IPS-18c (cell line): ENCODE measurements at regions not wholly inside any gene's neighbourhood (a gene's known extent, or its start where the extent isn't known, plus 50 kb on each side); places are given as distances from the start of the nearest gene placed in this dataset.
"Not testable (repeated sequence)": the region's sequence is repeated elsewhere in the genome, so short reads cannot be mapped to it uniquely, and the experiment has no call there.

Experiments used
- H3K4me3 ChIP-seq: 2 replicates; pipeline ENCODE4 v1.7.0; 2013; ENCODE audit warnings: low read depth, mild to moderate bottlenecking, low read length, moderate library complexity; ENCODE audit not compliant: insufficient read depth
- H3K9me3 ChIP-seq: one replicate; pipeline ENCODE4 v1.6.1; 2013; ENCODE audit warnings: mild to moderate bottlenecking, low read length, moderate library complexity; ENCODE audit not compliant: control insufficient read depth, insufficient read depth

DNA sequence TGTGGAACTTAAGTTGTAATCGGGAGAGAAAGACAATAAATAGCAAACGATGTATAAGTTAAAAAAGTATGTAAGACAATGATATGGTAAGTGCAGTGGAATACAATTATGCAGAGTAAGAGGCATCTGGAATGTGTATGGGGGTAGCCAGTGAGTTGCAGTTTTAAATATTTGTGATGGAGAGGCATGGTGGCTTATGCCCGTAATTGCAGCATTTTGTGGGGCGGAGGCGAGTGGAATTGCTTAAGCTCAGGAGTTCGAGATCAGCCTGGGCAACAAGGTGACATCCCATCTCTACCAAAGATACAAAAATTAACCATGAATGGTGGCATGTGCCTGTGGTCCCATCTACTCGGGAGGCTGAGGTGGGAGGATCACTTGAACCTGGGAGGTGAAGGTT is 52.5 kb upstream of the WDFY3 start:
- H3K4me3 ChIP-seq: no peak overlapping the region
- no peaks in the 10 kb centered on the region for H3K9me3 ChIP-seq

DNA sequence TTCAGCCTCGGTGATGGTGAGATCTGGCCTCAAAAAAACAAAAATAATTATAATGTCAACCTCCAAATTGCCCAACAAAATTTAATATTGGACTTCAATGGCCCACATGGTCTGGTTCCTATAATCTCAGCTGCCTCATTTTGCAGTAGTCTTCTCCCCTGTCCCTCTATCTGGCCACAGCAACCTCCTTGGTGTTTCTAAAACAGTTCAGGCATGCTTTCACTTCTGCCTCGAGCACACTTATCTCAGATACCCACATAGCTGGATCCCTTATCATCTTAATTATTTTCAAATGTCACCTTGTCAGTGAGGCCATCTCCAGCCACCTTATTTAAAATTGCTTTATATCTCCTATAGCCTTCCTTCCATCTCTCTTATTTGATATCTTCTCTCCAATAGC is 52.9 kb upstream of the WDFY3 start:
- no peak overlapping the region for H3K4me3 ChIP-seq
- H3K9me3 ChIP-seq: no peaks in the 10 kb centered on the region

DNA sequence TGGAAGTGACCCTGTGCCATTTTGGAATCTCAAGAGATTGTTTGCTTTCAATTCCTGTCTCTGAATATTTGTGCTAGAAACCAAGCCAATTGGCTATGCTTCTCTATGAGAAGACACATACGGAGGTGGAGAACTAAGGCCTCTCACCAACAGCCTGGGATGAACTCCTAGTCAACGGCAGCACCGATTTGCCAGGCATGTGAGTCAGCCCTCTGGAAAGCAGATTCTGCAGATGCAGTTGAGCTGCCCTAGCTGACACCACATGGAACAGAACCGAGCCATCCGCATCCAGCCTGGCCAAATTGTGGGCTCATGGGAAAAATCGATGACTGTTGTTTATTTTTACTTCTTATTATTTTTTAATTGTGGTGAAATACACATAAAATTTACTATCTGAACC is 58.2 kb upstream of the WDFY3 start:
- no peak overlapping the region for H3K4me3 ChIP-seq
- H3K9me3 ChIP-seq: no peaks in the 10 kb centered on the region

DNA sequence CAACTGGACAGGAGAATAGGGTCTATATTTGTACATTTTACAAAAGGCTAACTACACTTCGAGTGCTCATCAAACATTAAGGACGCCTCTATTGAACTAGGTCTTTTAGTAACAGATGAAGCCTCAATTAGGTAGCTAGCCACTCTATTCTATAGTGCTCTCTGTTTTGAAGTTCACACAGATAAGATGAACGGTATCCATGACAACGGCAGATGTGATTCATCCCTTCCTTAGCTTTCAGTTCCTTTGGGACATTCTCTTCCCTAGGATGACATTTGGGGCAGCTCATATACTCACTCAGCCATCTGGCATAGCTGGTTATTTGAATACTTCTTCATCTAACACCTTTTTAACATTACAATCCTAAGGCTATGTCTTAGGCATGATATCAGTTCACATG is 62.4 kb upstream of the WDFY3 start:
- Histone ChIP-seq H3K9me3 (no peaks in the 10 kb centered on the region), H3K4me3 (no peak overlapping the region)

DNA sequence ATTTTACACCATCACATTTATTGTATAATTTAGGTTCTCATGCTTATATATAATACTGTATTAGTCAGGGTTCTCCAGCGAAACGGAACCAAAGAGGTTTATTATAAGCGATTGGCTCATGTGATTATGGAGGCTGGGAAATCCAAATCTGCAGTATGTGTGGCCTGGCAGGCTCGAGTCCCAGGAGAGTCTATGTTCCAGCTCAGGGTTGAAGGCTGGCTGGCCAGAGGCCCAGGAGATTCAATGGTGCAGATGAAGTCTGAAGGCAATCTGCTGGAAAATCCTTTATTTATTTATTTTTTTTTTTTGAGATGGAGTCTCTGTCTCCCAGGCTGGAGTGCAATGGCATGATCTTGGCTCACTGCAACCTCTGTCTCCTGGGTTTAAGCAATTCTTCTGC is 63.0 kb upstream of the WDFY3 start:
- no peaks in the 10 kb centered on the region for H3K9me3 ChIP-seq
- no peak overlapping the region for H3K4me3 ChIP-seq

DNA sequence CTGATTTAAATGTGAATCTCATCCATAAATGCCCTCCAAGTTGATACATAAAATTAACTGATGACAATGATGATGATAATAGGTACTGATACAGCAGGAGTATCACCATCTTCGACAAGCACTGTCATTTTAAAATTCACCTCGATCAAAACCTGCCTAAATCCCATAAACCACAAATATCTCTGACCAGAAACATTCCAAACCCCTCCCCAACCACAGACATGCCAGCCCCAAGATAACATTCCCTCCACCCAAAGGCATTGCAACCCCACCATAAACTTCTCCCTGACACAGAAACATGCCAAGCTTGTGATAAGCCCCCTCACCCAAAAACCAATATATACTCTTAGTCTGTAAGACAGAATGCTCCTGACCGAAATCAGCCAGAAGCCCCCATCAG is 63.7 kb upstream of the WDFY3 start:
- Histone ChIP-seq H3K9me3 (no peaks in the 10 kb centered on the region), H3K4me3 (no peak overlapping the region)

DNA sequence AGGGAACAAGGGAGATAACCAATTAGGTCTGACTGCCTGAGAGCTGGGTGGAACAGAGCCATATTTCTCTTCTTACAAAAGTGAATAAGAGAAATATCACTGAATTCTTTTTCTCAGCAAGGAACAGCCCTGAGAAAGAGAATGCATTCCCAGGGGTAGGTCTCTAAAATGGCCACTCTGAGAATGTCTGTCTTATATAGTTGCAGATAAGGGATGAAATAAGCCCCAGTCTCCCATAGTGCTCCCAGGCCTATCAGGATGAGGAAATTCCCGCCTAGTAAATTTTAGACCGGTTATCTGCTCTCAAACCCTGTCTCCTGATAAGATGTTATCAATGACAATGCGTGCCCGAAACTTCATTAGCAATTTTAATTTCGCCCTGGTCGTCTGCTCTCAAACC is 67.3 kb upstream of the WDFY3 start:
- not testable (repeated sequence) for H3K9me3 ChIP-seq

DNA sequence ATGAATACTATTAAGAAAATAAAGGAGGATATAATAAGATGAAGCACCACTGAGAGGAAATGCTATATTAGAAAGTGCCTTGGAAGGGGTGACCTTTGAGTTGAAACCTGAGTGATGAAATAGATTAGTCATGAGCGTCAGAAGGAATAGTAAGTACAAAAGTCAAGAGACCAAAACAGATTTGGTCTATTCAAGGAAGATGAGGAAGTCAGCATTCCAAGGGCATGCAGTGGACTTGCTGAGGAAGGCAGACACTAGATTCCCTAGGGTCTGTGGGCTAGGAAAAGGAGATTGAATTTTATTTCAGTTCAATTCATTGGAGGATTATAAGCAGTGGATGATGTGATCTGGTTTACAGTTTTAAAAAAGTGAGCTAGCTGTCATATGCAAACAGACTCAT is 73.0 kb upstream of the WDFY3 start:
- no peaks in the 10 kb centered on the region for H3K9me3 ChIP-seq
- H3K4me3 ChIP-seq: no peak overlapping the region

More for the DNA sequence above, 67.3 kb upstream of the WDFY3 start:
- H3K4me3 ChIP-seq: not testable (repeated sequence)

DNA sequence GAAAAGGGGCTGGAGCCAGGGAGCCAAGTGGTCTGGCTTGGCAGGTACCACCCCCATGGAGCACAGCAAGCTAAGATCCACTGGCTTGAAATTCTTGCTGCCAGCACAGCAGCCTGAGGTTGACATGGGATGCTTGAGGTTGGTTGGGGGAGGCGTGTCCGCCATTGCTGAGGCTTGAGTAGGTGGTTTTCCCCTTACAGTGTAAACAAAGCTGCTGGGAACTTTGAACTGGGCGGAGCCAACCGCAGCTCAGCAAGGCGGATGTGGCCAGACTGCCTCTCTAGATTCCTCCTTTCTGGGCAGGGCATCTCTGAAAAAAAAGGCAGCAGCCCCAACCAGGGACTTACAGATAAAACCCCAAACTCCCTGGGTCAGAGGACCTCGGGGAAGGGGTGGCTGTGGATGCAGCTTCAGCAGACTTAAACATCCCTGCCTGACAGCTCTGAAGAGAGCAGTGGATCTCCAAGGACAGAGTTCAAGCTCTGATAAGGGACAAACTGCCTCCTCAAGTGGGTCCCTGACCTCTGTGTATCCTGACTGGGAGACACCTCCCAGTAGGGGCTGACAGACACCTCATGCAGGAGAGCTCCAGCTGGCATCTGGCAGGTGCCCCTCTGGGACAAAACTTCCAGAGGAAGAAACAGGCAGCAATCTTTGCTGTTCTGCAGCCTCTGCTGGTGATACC is 77.5 kb upstream of the WDFY3 start:
- H3K4me3 ChIP-seq, H3K9me3 ChIP-seq: not testable (repeated sequence)

DNA sequence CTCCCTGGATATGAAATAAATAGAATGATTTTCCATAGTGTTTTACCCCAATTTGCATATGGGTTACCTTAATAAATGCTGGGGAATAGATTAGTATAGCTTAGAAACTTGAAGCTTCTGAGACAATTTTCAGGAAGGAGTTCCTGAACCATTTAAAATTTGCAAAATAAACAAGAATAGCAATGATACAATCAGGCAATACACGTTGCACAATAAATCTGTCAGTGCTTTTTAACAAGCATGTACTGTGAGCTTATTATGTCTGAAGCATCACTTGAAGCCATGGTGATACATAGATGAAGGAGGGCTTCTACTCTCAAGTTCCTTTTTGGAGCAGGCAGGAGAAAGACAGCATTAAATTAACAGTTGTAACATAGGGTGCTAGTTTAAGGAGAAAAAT is 84.2 kb upstream of the WDFY3 start:
- H3K9me3 ChIP-seq: no peaks in the 10 kb centered on the region

DNA sequence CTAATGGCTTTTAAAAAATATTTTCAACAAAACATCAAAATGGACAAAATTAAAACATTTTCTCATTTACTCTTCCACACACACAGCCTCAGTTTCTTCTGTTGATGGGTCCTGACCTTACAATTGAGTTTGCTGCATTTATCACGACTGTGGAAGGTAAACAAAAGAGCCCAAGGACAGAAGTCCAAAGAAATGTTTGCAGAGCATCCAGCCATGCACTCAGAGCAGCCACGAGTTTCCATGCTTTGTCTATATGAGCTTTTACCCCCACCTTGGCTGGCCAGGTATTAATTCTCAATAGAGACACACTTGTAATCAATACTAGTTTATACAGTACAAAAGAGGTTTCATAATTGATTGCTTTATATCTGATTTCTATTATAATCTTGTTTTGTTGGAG is 85.0 kb upstream of the WDFY3 start:
- H3K4me3 ChIP-seq: no peak overlapping the region
- H3K9me3 ChIP-seq: no peaks in the 10 kb centered on the region

More for the DNA sequence above, 84.2 kb upstream of the WDFY3 start:
- H3K4me3 ChIP-seq: no peak overlapping the region

DNA sequence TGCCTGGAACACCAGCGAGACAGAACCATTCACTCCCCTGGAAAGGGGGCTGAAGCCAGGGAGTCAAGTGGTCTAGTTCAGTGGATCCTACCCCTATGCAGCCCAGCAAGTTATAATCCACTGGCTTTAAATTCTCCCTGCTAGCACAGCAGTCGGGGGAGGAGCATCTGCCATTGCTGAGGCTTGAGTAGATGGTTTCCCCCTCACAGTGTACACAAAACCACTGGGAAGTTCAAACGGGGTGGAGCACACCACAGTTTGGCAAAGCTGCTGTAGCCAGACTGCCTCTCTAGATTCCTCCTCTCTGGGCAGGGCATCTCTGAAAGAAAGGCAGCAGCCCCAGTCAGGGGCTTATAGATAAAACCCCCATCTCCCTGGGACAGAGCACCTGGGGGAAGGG is 88.4 kb upstream of the WDFY3 start:
- not testable (repeated sequence) for H3K4me3 ChIP-seq, H3K9me3 ChIP-seq

DNA sequence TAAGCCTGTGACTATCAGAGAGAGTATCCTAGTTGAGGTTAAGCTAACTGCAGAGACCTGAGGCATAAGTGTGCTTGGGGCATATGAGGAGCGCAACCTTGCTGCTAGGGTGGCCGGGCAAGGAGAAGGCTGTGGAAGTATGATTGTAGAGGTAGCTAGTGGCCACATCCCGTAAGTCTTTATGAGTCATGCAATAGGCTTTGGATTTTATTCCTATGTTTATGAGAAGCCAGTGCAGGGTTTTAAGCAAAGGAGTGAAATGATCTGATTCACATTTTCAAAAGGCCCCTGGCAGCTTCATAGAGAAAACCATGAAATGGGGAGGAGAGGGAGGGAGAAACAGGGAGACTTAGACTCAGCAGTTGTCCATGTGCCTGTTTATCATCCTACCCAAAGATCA is 92.1 kb upstream of the WDFY3 start:
- Histone ChIP-seq H3K9me3 (no peaks in the 10 kb centered on the region), H3K4me3 (no peak overlapping the region)

DNA sequence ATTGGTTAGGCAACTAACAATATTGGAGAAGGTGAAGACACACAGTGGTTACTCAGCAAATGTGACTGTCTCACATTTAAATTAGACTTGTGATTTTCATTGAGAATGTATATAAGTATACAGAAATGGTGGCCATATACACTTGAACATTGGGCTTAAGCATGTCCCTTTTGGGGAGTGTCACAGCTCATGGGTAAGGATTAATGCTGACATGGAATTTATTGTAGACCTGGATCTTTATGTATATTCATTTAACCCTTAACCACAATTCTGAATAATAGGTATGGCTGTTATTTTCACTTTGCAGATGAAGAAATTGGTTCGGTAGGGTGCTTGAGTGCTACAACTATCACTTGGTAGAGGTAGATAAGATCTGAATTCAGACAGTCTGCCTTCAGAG is 95.5 kb upstream of the WDFY3 start:
- no peak overlapping the region for H3K4me3 ChIP-seq
- no peaks in the 10 kb centered on the region for H3K9me3 ChIP-seq

DNA sequence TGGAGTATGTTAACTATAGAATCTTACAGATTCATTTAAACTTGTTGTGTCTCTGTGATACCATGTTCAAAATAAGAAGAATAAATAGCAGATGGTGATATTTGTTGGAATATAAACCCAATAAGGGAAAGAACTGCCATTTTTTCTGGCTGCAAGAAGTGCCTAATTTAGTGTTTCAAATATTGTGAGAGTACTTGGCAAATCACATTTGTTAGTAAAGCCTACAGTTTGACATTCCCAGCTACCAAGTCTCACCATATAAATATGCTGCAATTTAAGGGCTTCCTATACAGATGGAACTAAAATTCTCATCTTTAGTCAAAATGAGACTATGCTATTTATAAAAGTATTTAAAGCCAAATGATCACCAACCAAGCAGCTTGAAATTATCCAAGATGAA is 96.0 kb upstream of the WDFY3 start:
- no peaks in the 10 kb centered on the region for H3K9me3 ChIP-seq
- H3K4me3 ChIP-seq: no peak overlapping the region

DNA sequence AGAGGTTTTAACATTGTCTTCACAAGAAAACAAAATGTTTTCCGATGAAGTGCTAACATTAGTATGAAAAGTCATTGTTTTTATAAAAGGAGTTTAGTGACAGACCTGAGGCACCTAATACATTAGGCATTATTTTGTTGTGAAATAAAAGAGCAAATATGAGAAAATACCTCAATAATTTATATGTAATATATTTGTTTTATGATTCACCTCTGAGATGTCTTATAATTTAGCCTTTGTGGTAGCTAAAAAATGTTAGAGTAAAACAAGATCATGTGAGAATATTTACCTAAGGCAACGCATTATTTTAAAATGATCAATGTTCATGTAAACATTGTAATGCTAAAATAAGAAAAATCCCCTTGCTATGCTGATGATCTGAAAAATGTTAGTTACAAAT is 100.9 kb upstream of the WDFY3 start:
- no peak overlapping the region for H3K4me3 ChIP-seq
- no peaks in the 10 kb centered on the region for H3K9me3 ChIP-seq

DNA sequence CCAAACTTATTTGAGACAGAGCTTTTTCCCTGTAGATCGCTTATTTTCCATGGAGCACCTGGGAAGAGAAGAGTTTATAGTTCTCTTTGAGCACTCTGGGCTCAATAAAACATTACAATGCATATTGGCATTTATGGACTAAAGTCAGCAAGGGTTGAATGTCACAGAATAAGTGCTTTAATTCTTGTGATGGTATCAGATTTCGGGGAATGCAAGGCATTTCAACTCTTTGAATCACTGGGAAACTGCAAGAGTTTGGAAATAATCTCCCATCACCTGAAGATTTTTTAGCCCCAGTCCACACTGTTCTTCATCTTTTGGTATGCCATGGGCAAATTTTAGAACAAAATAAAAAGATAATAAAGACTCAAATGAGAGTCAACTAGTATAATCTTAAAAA is 111.5 kb upstream of the WDFY3 start:
- no peak overlapping the region for H3K4me3 ChIP-seq
- H3K9me3 ChIP-seq: no peaks in the 10 kb centered on the region

DNA sequence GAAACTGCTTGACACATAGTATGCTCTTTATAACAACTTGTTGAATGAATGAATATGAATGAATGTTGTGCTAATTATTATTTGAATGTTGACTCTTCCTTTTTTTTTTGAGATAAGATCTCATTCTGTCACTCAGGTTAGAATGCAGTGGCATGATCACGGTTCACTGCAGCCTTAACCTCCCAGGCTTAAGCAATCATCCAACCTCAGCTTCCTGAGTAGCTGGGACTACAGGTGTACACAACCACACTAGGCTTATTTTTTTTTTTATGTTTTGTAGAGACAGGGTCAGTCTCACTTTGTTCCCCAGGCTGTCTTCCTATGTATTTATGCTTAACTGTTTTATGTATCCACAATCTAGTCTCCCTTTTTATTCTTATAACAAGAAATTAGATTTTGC is 114.7 kb upstream of the WDFY3 start:
- no peak overlapping the region for H3K4me3 ChIP-seq

DNA sequence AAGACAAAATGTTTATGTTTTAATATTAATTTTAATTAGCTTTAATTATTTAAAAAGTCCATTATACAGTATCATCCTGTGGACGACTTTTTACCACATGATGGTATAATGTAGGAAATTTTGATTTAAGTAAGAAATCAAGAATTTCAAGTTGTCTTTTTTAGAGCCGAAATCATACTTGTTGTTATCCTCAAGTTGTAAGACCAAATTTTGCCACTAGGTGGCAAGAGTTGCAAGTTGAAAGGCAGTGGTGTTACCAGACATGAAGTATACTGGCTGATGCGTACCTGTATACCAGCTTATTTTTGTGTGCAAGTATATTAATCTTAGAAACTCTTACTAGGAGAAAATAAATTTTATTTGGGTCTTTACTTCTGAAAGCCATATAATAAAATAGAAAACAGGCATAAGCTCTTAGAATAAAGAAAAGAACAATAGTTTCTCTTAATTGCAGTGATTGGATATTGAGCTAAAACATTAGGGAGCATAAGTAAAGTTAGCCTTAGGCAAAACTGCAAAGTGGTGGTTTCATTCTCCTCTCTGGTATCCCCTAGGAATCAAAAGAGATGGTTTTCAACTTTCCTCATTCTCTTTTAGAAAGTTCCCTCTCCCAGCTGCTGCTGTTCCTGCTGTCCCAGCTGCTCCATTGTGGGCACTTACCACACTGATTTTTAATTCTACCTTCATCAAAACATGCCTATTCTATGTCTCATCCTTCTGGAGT is 118.0 kb upstream of the WDFY3 start:
- H3K4me3 ChIP-seq: no peak overlapping the region
- peaks cover 8% of the 10 kb centered on the region for H3K9me3 ChIP-seq

More for the DNA sequence above, 114.7 kb upstream of the WDFY3 start:
- H3K9me3 ChIP-seq: no peaks in the 10 kb centered on the region
